ENCODE measurements at regions not wholly inside any gene's neighbourhood (a gene's known extent, or its start where the extent isn't known, plus 50 kb on each side); places are given as distances from the start of the nearest gene placed in this dataset.
"Not testable (repeated sequence)": the region's sequence is repeated elsewhere in the genome, so short reads cannot be mapped to it uniquely, and the experiment has no call there.

DNA sequence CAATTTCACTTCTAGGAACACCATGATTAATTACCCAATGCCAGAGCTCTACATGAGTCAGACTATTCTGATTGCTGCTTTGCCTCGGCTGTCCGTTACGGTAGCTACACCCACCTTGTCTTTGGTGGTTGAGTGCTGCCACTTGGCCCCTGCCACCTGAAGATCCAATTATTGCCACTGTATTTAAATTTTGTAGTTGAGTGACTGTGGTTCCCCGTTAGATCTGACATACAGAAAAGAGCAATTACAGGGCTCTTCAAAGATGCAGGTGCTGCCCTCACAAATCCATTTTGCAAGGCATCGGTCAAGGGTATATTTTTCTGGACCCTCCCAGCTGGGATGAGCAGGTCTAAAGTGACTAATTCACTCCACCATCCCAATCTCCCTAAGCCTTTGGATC lies 383.5 kb upstream of the RUNX1 start:
- TF ChIP-seq EZH2 (IDR thresholded peaks at IDR 0.05; ENCODE audit: insufficient read depth, poor library complexity, severe bottlenecking); EZH2phosphoT487 (IDR thresholded peaks at IDR 0.05; ENCODE audit: insufficient read depth, low read depth): not testable (repeated sequence)
